Neural progenitor cell (in vitro differentiated cells): ENCODE measurements at regions not wholly inside any gene's neighbourhood (a gene's known extent, or its start where the extent isn't known, plus 50 kb on each side); places are given as distances from the start of the nearest gene placed in this dataset.

Experiments
- DNase-seq: peaks from one replicate; pipeline ENCODE4 v3.0.0-alpha.2; 2016; ENCODE audit warnings: low spot score
- H2AFZ ChIP-seq: fragments of 200-600 bp; sonication (generic); replicated peaks from 2 replicates; pipeline ENCODE4 v1.6.1; 2016; ENCODE audit warnings: antibody characterized with exemption
- H3F3A ChIP-seq: fragments of 200-600 bp; sonication (generic); 2 replicates; pipeline ENCODE4 v1.6.1; 2016; ENCODE audit warnings: antibody characterized with exemption, low read depth
- H3K27ac ChIP-seq: fragments of 200-600 bp; sonication (generic); 2 replicates; pipeline ENCODE4 v1.5.1; 2016; ENCODE audit warnings: mild to moderate bottlenecking
- H3K27me3 ChIP-seq: fragments of 200-600 bp; sonication (generic); 2 replicates; pipeline ENCODE4 v1.6.1; 2016; ENCODE audit warnings: mild to moderate bottlenecking, moderate library complexity
- H3K36me3 ChIP-seq: fragments of 200-600 bp; sonication (generic); 2 replicates; pipeline ENCODE4 v1.5.1; 2016
- H3K4me1 ChIP-seq: fragments of 200-600 bp; sonication (generic); 2 replicates; pipeline ENCODE4 v1.6.1; 2016; ENCODE audit warnings: mixed run types
- H3K4me2 ChIP-seq: fragments of 200-600 bp; sonication (generic); 2 replicates; pipeline ENCODE4 v1.6.1; 2016
- H3K4me3 ChIP-seq: fragments of 200-600 bp; sonication (generic); 2 replicates; pipeline ENCODE4 v1.5.1; 2016
- H3K79me2 ChIP-seq: fragments of 200-600 bp; sonication (generic); 2 replicates; pipeline ENCODE4 v1.6.1; 2016; ENCODE audit warnings: low read depth
- H3K9ac ChIP-seq: fragments of 200-600 bp; sonication (generic); 2 replicates; pipeline ENCODE4 v1.6.1; 2016
- H3K9me3 ChIP-seq: fragments of 200-600 bp; sonication (generic); 2 replicates; pipeline ENCODE4 v1.5.1; 2016; ENCODE audit warnings: low read depth
- H4K20me1 ChIP-seq: fragments of 200-600 bp; sonication (generic); 2 replicates; pipeline ENCODE4 v1.6.1; 2016; ENCODE audit warnings: low read depth
- H3K27ac Mint-ChIP-seq: 3 replicates; pipeline ENCODE4 v1.8.0; 2021; ENCODE audit warnings: mixed read lengths
- H3K27me3 Mint-ChIP-seq: 2 replicates; pipeline ENCODE4 v1.8.0; 2022; ENCODE audit warnings: low read depth, mild to moderate bottlenecking, inconsistent platforms, moderate library complexity, mixed read lengths; ENCODE audit not compliant: insufficient read depth
- H3K36me3 Mint-ChIP-seq: 3 replicates; pipeline ENCODE4 v1.8.0; 2021; ENCODE audit warnings: mixed read lengths
- H3K4me1 Mint-ChIP-seq: 3 replicates; pipeline ENCODE4 v1.8.0; 2021; ENCODE audit warnings: mixed read lengths
- H3K4me3 Mint-ChIP-seq: 3 replicates; pipeline ENCODE4 v1.8.0; 2021; ENCODE audit warnings: mild to moderate bottlenecking, moderate library complexity, mixed read lengths
- H3K9me3 Mint-ChIP-seq: 3 replicates; pipeline ENCODE4 v1.8.0; 2020; ENCODE audit warnings: mixed read lengths
- EZH2 ChIP-seq: fragments of 200-600 bp; sonication (generic); IDR thresholded peaks from 2 replicates; pipeline ENCODE4 v1.6.1; 2017; ENCODE audit warnings: antibody characterized with exemption, mild to moderate bottlenecking, moderate library complexity
- EZH2phosphoT487 ChIP-seq: fragments of 200-600 bp; sonication (generic); IDR thresholded peaks from 2 replicates; pipeline ENCODE4 v1.6.1; 2017; ENCODE audit warnings: antibody characterized with exemption
- TF ChIP-seq, protein P1 (sequence below): fragments of 200-600 bp; sonication (generic); IDR thresholded peaks from 2 replicates; pipeline ENCODE4 v1.5.1; 2017; ENCODE audit warnings: antibody characterized with exemption, mild to moderate bottlenecking

DNA sequence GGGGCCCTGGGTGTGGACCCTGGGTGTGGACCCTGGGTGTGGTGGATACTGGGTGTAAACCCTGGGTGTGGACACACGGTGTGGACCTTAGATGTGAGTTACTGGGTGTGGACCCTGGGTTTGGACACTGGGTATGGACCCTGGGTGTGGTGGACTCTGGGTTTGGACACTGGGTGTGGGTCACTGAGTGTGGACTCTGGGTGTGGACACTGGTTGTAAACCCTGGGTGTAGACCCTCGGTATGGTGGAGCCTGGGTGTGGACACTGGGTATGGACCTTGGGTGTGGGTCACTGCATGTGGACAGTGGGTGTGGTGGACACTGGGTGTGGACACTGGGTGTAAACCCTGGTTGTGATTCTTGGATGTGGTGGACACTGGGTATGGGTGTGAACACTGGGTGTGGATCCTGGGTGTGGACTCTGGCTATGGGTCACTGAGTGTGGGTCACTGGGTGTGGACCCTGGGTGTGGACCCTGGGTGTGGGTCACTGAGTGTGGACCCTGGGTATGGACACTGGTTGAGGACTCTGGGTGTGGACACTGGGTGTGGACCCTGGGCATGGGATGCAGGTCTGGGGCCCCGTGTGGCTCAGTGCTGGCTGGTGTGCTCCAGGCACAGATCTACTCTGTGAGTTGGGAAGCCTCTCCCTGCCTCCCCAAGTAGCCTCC, 356.2 kb downstream of the GLRX3 start:
- no peaks in the 10 kb centered on the region for H3K36me3 ChIP-seq
- Mint-ChIP-seq H3K4me1 (peaks cover 21% of the 10 kb centered on the region), H3K27me3 (peaks cover 6% of the 10 kb centered on the region), H3K36me3 (no peaks in the 10 kb centered on the region), H3K4me3 (no peak overlapping the region), H3K27ac (no peak overlapping the region), H3K9me3 (peaks cover 2% of the 10 kb centered on the region)
- no peak overlapping the region for H2AFZ ChIP-seq
- H3K4me3 ChIP-seq, result no peak overlapping the region
- no peaks in the 10 kb centered on the region for H3K79me2 ChIP-seq
- no peak overlapping the region for H3K27ac ChIP-seq
- H3K9ac ChIP-seq, result no peak overlapping the region
- peaks cover 31% of the 10 kb centered on the region for H3K4me1 ChIP-seq
- peaks cover 22% of the 10 kb centered on the region for H3F3A ChIP-seq
- H4K20me1 ChIP-seq, result peaks cover 3% of the 10 kb centered on the region
- no peaks in the 10 kb centered on the region for H3K27me3 ChIP-seq
- no peaks in the 10 kb centered on the region for H3K9me3 ChIP-seq
- no peak overlapping the region for H3K4me2 ChIP-seq
- DNase-seq, result no peak
- TF ChIP-seq EZH2phosphoT487 (no peak), EZH2 (no peak)
- TF ChIP-seq, protein P1, sequence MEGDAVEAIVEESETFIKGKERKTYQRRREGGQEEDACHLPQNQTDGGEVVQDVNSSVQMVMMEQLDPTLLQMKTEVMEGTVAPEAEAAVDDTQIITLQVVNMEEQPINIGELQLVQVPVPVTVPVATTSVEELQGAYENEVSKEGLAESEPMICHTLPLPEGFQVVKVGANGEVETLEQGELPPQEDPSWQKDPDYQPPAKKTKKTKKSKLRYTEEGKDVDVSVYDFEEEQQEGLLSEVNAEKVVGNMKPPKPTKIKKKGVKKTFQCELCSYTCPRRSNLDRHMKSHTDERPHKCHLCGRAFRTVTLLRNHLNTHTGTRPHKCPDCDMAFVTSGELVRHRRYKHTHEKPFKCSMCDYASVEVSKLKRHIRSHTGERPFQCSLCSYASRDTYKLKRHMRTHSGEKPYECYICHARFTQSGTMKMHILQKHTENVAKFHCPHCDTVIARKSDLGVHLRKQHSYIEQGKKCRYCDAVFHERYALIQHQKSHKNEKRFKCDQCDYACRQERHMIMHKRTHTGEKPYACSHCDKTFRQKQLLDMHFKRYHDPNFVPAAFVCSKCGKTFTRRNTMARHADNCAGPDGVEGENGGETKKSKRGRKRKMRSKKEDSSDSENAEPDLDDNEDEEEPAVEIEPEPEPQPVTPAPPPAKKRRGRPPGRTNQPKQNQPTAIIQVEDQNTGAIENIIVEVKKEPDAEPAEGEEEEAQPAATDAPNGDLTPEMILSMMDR, result no peak

DNA sequence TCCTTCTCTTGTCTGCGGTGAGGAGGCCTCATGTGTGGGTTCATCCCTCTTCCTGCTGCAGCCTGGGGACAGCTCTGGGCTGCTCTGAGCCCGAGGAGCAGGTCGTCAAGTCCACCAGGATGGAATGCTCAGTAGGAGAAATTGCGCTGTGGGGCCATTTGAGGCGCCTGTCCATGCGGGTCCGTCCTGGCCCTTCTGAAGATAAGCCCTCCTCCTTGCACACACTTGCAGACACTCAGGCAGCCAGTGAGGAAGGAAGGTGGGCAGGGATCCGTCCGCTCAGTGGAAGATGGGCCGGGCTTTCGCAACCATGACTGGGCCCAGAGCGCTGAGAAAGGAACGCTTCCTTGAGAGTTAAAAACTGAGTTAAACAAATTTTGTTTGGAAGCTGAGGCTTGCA, 356.8 kb downstream of the GLRX3 start:
- Histone ChIP-seq H3K9me3 (no peaks in the 10 kb centered on the region), H3K4me1 (peaks cover 25% of the 10 kb centered on the region), H3K4me3 (no peak overlapping the region), H3K27ac (no peak overlapping the region), H4K20me1 (no peaks in the 10 kb centered on the region), H3K4me2 (no peak overlapping the region), H3K9ac (no peak overlapping the region), H3K79me2 (no peaks in the 10 kb centered on the region), H3F3A (peaks cover 16% of the 10 kb centered on the region), H3K27me3 (no peaks in the 10 kb centered on the region), H2AFZ (no peak overlapping the region), H3K36me3 (no peaks in the 10 kb centered on the region)
- H3K36me3 Mint-ChIP-seq, result no peaks in the 10 kb centered on the region
- TF ChIP-seq EZH2phosphoT487 (no peak), EZH2 (no peak)
- TF ChIP-seq, protein P1, result no peak
- H3K27ac Mint-ChIP-seq, result no peak overlapping the region
- H3K27me3 Mint-ChIP-seq, result peaks cover 6% of the 10 kb centered on the region
- H3K4me3 Mint-ChIP-seq, result no peak overlapping the region
- peaks cover 3% of the 10 kb centered on the region for H3K9me3 Mint-ChIP-seq
- H3K4me1 Mint-ChIP-seq, result peaks cover 15% of the 10 kb centered on the region
- no peak for DNase-seq

DNA sequence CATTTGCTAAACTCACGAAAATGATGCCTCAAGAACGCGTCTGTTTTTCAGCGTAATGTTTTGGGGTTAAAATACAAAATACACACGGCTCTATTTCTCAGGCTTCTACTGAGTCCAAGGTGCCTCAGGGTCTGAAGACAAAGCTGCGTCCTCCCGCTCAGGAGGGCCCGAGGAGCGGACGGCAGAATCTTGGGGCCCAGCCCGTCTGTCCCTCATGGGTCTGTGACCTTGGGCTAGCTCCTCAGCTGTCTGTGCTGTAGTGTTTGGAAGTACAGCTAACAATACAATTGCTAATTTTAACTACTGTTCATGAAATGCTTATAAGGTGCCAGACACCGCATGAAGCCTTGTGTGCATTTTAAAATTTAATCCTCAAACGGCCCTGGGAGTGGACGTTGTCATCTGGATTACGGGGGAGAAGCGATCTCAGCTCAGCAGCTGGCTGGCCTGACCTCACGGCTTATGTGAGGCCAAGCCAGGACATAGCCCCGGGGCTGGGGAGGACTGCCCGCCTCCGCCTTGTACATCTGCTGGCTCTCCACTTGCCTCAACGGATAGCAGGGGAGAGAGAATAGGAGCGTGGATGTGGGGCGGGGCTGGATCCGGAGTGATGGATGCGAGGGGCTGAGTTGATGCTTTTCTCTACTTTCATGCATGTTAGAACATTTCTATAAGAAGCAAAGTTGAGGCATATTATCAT, 357.4 kb downstream of the GLRX3 start:
- H3K27me3 ChIP-seq, result no peaks in the 10 kb centered on the region
- Mint-ChIP-seq H3K4me3 (no peak overlapping the region), H3K36me3 (no peaks in the 10 kb centered on the region), H3K9me3 (peaks cover 3% of the 10 kb centered on the region), H3K4me1 (peaks cover 14% of the 10 kb centered on the region), H3K27me3 (peaks cover 6% of the 10 kb centered on the region), H3K27ac (peak overlapping the region; percentile 79)
- no peaks in the 10 kb centered on the region for H3K9me3 ChIP-seq
- no peak overlapping the region for H3K27ac ChIP-seq
- H3K4me1 ChIP-seq, result peaks cover 23% of the 10 kb centered on the region
- H3K4me3 ChIP-seq, result no peak overlapping the region
- DNase-seq, result peak; percentile 28
- no peak overlapping the region for H2AFZ ChIP-seq
- H4K20me1 ChIP-seq, result no peaks in the 10 kb centered on the region
- H3K9ac ChIP-seq, result no peak overlapping the region
- no peaks in the 10 kb centered on the region for H3K36me3 ChIP-seq
- TF ChIP-seq, protein P1, result no peak
- TF ChIP-seq EZH2phosphoT487 (no peak), EZH2 (no peak)
- H3K4me2 ChIP-seq, result no peak overlapping the region
- H3F3A ChIP-seq, result peaks cover 12% of the 10 kb centered on the region
- H3K79me2 ChIP-seq, result no peaks in the 10 kb centered on the region
